ENCODE measurements at regions not wholly inside any gene's neighbourhood (a gene's known extent, or its start where the extent isn't known, plus 50 kb on each side); places are given as distances from the start of the nearest gene placed in this dataset.

DNA sequence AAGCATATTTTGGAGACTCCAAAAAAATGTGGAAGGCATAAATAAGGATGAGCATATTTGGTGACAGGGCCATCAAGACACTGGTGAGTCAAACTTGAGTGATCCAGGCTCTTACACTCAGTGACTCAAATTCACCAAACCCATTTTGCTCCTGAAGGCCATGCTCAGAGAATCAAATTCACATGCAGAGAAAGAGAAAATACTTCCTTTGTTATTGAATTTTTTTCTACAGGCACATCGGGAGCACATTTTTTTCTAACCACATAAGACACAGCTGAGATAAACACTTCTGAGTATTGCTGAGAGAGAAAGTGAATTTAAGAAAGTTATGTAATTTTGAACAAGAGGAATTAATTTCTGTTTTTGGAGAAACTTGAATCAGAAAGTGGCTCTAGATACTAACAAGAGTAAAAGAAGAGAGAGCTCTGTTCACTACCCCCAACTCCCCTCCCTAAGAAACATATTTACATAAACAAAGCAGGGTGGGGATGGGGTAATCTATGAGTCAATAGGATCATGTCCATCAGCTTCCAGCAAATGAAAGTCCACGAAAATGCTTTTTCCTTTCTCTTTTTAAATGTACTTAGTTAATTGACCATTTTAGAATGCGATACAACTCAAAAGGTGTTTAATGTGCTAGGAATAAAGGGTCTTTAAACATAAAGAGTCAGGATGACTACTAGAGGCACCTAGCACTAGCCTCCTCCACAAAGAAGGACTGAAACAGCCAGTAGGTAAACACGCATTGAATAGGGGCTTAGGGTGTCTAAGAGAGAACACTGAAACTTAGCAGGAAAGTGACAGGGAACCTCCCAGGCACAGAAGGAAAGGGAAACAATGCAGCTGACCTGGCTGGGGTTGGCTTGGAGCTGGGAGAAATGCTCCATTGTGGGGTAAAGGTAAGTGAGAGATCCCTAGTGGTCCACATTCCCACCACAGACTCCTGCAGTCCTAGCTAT is 152.3 kb downstream of the KCNE4 start:
- POLR2A ChIA-PET (ENCODE audit: low non-redundant PET) = no interaction called here
- no peak overlapping the region for H3K27ac ChIP-seq
- TF ChIP-seq, protein P1, sequence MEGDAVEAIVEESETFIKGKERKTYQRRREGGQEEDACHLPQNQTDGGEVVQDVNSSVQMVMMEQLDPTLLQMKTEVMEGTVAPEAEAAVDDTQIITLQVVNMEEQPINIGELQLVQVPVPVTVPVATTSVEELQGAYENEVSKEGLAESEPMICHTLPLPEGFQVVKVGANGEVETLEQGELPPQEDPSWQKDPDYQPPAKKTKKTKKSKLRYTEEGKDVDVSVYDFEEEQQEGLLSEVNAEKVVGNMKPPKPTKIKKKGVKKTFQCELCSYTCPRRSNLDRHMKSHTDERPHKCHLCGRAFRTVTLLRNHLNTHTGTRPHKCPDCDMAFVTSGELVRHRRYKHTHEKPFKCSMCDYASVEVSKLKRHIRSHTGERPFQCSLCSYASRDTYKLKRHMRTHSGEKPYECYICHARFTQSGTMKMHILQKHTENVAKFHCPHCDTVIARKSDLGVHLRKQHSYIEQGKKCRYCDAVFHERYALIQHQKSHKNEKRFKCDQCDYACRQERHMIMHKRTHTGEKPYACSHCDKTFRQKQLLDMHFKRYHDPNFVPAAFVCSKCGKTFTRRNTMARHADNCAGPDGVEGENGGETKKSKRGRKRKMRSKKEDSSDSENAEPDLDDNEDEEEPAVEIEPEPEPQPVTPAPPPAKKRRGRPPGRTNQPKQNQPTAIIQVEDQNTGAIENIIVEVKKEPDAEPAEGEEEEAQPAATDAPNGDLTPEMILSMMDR (conservative IDR thresholded peaks at IDR 0.05; ENCODE audit: low read depth) = no peak
- no peak for DNase-seq (ENCODE audit: low spot score)
- CTCF ChIA-PET = no interaction called here

DNA sequence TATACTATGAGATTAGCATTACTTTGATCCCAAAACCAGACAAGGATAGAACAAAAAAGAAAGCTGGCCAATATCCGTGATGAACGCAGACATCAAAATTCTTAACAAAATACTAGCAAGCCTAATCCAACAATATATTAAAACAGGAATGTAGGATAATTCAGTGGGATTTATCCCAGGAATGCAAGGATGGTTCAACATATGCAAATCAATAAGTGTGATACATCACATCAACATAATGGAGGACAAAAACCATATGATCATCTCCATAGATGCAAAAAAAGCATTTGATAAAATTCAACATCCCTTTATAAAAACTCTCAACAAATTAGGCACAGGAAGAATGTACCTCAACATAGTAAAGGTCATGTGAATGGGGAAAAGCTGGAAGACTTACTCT is 158.5 kb downstream of the KCNE4 start:
- ChIA-PET POLR2A (ENCODE audit: low non-redundant PET) (no interaction called here), CTCF (interaction anchor here (0.7 kb wide), 1 partner anchor 40 kb away, joined by 5 read pairs; no protein-coding TSS in a partner anchor)
- TF ChIP-seq, protein P1 (conservative IDR thresholded peaks at IDR 0.05; ENCODE audit: low read depth) = no peak
- DNase-seq (ENCODE audit: low spot score) = no peak
- H3K27ac ChIP-seq = no peak overlapping the region

DNA sequence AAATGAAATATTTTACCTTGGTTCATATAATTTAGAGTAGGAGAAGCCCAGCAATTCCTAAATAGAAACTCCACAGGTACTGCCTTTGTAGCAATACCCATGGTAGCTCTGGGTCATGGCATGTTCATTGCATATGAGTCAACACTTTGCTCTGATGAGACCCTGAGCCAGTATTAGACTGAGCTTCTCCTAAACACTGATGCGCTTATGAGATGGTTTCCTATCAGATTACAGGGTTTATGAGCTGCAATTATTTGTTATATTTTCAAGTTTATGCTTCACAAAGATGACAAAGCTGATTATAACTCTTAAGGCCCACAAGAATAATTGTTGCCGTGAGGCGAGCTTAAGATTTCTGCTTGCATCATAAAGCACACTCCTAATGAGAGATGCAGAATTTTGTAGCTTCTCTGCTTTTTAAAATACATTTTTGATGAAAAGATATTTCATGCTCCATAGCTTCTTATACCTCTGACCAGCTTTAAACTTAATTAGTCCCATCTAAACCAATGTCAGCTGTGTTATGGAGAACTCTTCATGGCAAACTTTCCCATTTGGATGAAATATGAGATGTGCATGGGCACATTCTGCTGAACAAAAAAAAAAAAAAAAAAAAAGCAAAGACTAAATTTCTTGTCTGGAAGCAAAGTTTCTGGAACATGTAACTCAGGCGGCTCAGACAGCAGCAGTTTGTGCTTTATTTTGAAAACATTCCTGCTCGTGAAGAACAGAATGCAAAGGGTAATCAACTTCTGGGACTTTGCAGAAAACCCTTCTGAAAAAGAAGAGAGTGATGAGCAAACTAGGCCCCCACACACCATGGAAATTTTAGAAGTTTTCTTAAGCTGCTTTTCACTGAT is 162.6 kb downstream of the KCNE4 start:
- H3K27ac ChIP-seq = no peak overlapping the region
- DNase-seq (ENCODE audit: low spot score) = no peak
- CTCF ChIA-PET = no interaction called here
- TF ChIP-seq, protein P1 (conservative IDR thresholded peaks at IDR 0.05; ENCODE audit: low read depth) = no peak
- POLR2A ChIA-PET (ENCODE audit: low non-redundant PET) = no interaction called here

DNA sequence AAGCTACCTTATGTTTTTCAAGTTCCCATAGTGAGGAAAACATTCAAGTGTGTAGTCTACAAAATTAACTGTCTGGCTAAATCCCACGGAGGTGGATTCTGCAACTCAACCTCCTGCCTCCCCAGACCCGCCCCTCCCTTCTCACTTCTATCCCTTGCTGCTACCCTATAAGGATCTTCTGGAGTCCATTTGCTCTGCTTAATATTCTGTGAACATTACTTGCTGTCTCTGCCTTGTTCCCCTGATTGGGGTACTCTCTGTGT is 163.2 kb downstream of the KCNE4 start:
- no peak for DNase-seq (ENCODE audit: low spot score)
- POLR2A ChIA-PET (ENCODE audit: low non-redundant PET) = no interaction called here
- TF ChIP-seq, protein P1 (conservative IDR thresholded peaks at IDR 0.05; ENCODE audit: low read depth) = no peak
- no peak overlapping the region for H3K27ac ChIP-seq
- CTCF ChIA-PET = no interaction called here

DNA sequence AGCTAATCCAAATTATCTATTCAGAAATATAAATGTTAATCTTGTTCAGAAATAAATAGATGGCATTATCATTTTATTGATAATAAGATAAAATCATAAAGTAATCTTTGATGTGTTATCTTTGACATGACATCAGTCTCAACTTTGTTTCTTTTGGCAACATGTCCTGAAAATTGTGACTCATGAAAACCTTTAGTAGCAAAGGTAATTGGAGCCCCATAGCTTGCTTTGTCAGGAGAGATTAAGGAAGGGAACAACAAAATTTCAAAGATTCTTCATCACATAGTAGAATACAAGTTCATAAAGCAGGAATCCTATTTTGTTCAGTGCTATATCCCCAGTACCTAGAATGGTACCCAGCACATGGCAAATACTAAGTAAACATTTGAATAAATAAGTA is 165.4 kb downstream of the KCNE4 start:
- no peak overlapping the region for H3K27ac ChIP-seq
- ChIA-PET CTCF (interaction anchor here (0.6 kb wide), 1 partner anchor 11 kb away, joined by 4 read pairs; no protein-coding TSS in a partner anchor), POLR2A (ENCODE audit: low non-redundant PET) (no interaction called here)
- peak; percentile 10 for DNase-seq (ENCODE audit: low spot score)
- TF ChIP-seq, protein P1 (conservative IDR thresholded peaks at IDR 0.05; ENCODE audit: low read depth) = no peak

DNA sequence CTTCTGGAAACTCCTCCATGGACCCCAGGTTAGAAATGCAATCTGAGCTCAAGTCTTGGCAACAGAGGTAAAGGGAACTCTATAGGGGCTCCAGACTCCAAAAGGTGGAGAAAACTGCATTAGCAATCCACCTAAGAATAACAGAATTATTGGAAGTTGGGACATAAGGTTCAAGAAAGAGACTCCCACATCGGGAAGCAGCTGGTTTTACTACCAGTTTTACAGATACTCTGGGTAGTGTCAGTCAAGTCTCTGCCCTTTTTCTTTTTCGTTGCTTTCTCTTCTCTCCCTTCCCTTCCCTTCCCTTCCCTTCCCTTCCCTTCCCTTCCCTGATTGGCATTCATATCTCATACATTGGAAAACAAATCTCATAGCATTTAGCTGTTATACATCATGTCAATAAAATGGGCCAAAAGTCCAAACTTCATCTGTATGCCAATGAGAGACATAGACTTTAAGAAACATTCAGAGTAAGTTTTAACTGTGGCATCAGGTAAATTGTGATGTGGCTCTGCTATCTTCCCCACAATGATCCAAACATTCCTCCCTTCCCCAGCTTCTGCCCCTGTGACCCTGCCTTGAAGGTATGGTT is 166.7 kb downstream of the KCNE4 start:
- no peak overlapping the region for H3K27ac ChIP-seq
- TF ChIP-seq, protein P1 (conservative IDR thresholded peaks at IDR 0.05; ENCODE audit: low read depth) = no peak
- DNase-seq (ENCODE audit: low spot score) = no peak
- POLR2A ChIA-PET (ENCODE audit: low non-redundant PET) = interaction anchor here (0.6 kb wide), 1 partner anchor 52 kb away, joined by 5 read pairs; no protein-coding TSS in a partner anchor
- CTCF ChIA-PET = interaction anchor here (0.6 to 0.7 kb wide), 2 partner anchors 1145 to 1645 kb away, joined by 3 read pairs; no protein-coding TSS in a partner anchor

Measured in RWPE1 (cell line).